Gastrocnemius medialis (tissue), 4 donors: ENCODE measurements at regions not wholly inside any gene's neighbourhood (a gene's known extent, or its start where the extent isn't known, plus 50 kb on each side); places are given as distances from the start of the nearest gene placed in this dataset.

Experiments used
- ATAC-seq, 2 donors: fragments of 150-250 bp; one replicate each; pipeline ENCODE4 v1.9.1; 2016
- DNase-seq, 2 donors: peaks; one replicate each; pipeline ENCODE4 v3.0.0-alpha.2; 2019
- H3K27ac ChIP-seq, 4 donors: fragments of 200-600 bp; sonication (generic); 1 replicate in 1 of 4; 2 replicates in 3 of 4; pipeline ENCODE4 v1.5.1; 2016 to 2018; ENCODE audit warnings: mild to moderate bottlenecking in 2 of 4, moderate library complexity in 1 of 4
- H3K27me3 ChIP-seq, 3 donors: fragments of 200-600 bp; sonication (generic) in 2 of 3; 1 replicate in 1 of 3; 2 replicates in 2 of 3; pipeline versions ENCODE4 v1.5.1 to v1.6.0; 2016 to 2019; ENCODE audit warnings: mild to moderate bottlenecking in 1 of 3, moderate library complexity in 1 of 3
- H3K36me3 ChIP-seq, 2 donors: fragments of 200-600 bp; sonication (generic) in 1 of 2; one replicate each; pipeline ENCODE4 v1.5.1; 2017 to 2018
- H3K4me1 ChIP-seq, 2 donors: fragments of 200-600 bp; sonication (generic) in 1 of 2; one replicate each; pipeline ENCODE4 v1.5.1; 2016 to 2017; ENCODE audit warnings: mild to moderate bottlenecking in 2 of 2
- H3K4me3 ChIP-seq, 4 donors: fragments of 200-600 bp; sonication (generic) in 3 of 4; 1 replicate in 1 of 4; 2 replicates in 3 of 4; pipeline ENCODE4 v1.5.1; 2016 to 2019; ENCODE audit warnings: mild to moderate bottlenecking in 2 of 4
- H3K9me3 ChIP-seq, 3 donors: fragments of 200-600 bp; sonication (generic) in 2 of 3; 1 replicate in 1 of 3; 2 replicates in 2 of 3; pipeline ENCODE4 v1.5.1; 2016 to 2019
- CTCF ChIP-seq, 5 experiments: fragments of 450-650 bp in 3 of 5; fragments of 200-600 bp in 2 of 5; sonication (generic) in 2 of 5; IDR thresholded peaks in 4 of 5; conservative IDR thresholded peaks in 1 of 5; 1 replicate in 4 of 5; 2 replicates in 1 of 5; pipeline ENCODE4 v1.5.1; 2016 to 2019; ENCODE audit warnings: antibody characterized with exemption in 5 of 5, mild to moderate bottlenecking in 3 of 5, moderate library complexity in 3 of 5
- POLR2A ChIP-seq, 2 donors: fragments of 450-650 bp; IDR thresholded peaks; one replicate each; pipeline ENCODE4 v1.6.1; 2017; ENCODE audit warnings: antibody characterized with exemption in 2 of 2, mild to moderate bottlenecking in 2 of 2, moderate library complexity in 2 of 2
- in situ Hi-C, 4 donors: fragments of 200-750 bp; cut with MboI; loops; one replicate each; pipeline versions ENCODE4 v1.15.0 to v1.8.0; 2017; ENCODE audit warnings: low sequenced_read_pairs in 4 of 4
- intact Hi-C: fragments of 100-400 bp; cut with DNase I; formaldehyde crosslinking; loops from one replicate; pipeline ENCODE4 v1.15.1; 2023; ENCODE audit warnings: low total_unique reads

DNA sequence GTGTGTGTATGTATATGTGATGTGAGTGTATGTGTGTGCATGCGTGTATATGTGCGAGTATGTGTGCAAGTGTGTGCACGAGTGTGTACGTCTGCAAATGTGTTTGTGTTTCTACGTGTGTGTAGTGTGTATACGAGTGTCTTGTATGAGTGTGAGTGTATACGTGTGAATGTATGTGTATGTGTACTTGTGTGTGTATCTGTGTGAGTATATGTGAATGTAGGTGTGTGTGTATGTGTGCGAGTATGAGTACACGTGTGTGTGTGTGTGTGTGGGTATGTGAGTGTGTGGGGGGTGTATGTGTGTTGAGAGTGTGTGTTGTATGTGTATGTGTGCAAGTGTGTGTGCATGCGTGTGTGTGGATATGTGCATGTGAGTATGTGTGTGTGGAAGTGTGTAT, 602.0 kb upstream of the CDH4 start:
- no peaks in the 10 kb centered on the region for H3K27me3 ChIP-seq
- H3K9me3 ChIP-seq = no peaks in the 10 kb centered on the region
- TF ChIP-seq POLR2A (IDR thresholded peaks at IDR 0.05) = no peak
- TF ChIP-seq CTCF (IDR thresholded peaks at IDR 0.05 in 4 of 5, conservative IDR thresholded peaks at IDR 0.05 in 1 of 5) = no peak
- no peak overlapping the region for H3K27ac ChIP-seq
- in situ Hi-C loops (no loop called here), intact Hi-C loops (no loop called here)
- DNase-seq (no peak), ATAC-seq (no peak)
- no peak overlapping the region for H3K4me3 ChIP-seq
- no peaks in the 10 kb centered on the region for H3K4me1 ChIP-seq
- no peaks in the 10 kb centered on the region for H3K36me3 ChIP-seq

GRCh38 chr20:60652046-60652445, 600.0 kb upstream of the CDH4 start:
- ATAC-seq = no peak
- DNase-seq = no peak
- Histone ChIP-seq H3K36me3 (no peaks in the 10 kb centered on the region), H3K27me3 (no peaks in the 10 kb centered on the region), H3K9me3 (no peaks in the 10 kb centered on the region), H3K27ac (no peak overlapping the region), H3K4me1 (no peaks in the 10 kb centered on the region), H3K4me3 (no peak overlapping the region)
- intact Hi-C loops (no loop called here), in situ Hi-C loops (no loop called here)
- TF ChIP-seq CTCF (IDR thresholded peaks at IDR 0.05 in 4 of 5, conservative IDR thresholded peaks at IDR 0.05 in 1 of 5) (no peak), POLR2A (IDR thresholded peaks at IDR 0.05) (no peak)

GRCh38 chr20:60652615-60653014, 599.4 kb upstream of the CDH4 start:
- TF ChIP-seq CTCF (IDR thresholded peaks at IDR 0.05 in 4 of 5, conservative IDR thresholded peaks at IDR 0.05 in 1 of 5) = no peak
- no peak for TF ChIP-seq POLR2A (IDR thresholded peaks at IDR 0.05)
- H3K4me3 ChIP-seq = no peak overlapping the region
- no peaks in the 10 kb centered on the region for H3K4me1 ChIP-seq
- ATAC-seq (no peak), DNase-seq (no peak)
- H3K27ac ChIP-seq = no peak overlapping the region
- in situ Hi-C loops = no loop called here
- no peaks in the 10 kb centered on the region for H3K9me3 ChIP-seq
- no peaks in the 10 kb centered on the region for H3K27me3 ChIP-seq
- intact Hi-C loops = no loop called here
- H3K36me3 ChIP-seq = no peaks in the 10 kb centered on the region

GRCh38 chr20:60653111-60653845, 598.8 kb upstream of the CDH4 start:
- in situ Hi-C loops = no loop called here
- no peak for ATAC-seq
- H3K9me3 ChIP-seq = no peaks in the 10 kb centered on the region
- H3K4me3 ChIP-seq = no peak overlapping the region
- no peak overlapping the region for H3K27ac ChIP-seq
- intact Hi-C loops = no loop called here
- H3K36me3 ChIP-seq = no peaks in the 10 kb centered on the region
- no peaks in the 10 kb centered on the region for H3K4me1 ChIP-seq
- no peaks in the 10 kb centered on the region for H3K27me3 ChIP-seq
- no peak for DNase-seq
- TF ChIP-seq POLR2A (IDR thresholded peaks at IDR 0.05) (no peak), CTCF (IDR thresholded peaks at IDR 0.05 in 4 of 5, conservative IDR thresholded peaks at IDR 0.05 in 1 of 5) (no peak)

DNA sequence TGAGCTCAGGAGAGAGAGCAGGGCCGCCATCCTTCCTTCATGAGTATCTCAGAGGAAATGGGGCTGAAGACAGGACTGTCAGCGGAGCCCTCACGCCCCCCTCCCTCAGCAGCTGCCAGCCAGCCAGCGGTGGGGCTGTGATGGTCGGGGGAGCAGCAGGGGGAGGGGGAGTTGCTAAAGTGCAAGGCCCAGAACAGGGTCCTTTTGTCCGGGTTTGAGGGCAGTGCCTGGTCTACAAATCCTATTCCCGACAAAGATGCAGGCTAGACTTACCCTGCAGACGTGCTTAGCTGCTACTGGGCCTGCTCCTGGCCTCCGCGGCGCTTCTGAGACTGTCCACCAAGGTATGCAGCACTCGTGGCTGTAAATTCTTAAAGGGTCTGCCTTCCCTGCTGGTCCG, 593.4 kb upstream of the CDH4 start:
- H3K4me1 ChIP-seq = no peaks in the 10 kb centered on the region
- H3K9me3 ChIP-seq = no peaks in the 10 kb centered on the region
- no peak for DNase-seq
- TF ChIP-seq CTCF (IDR thresholded peaks at IDR 0.05 in 4 of 5, conservative IDR thresholded peaks at IDR 0.05 in 1 of 5) (no peak), POLR2A (IDR thresholded peaks at IDR 0.05) (no peak)
- H3K36me3 ChIP-seq = no peaks in the 10 kb centered on the region
- no peak for ATAC-seq
- in situ Hi-C loops = no loop called here
- H3K27me3 ChIP-seq = no peaks in the 10 kb centered on the region
- H3K4me3 ChIP-seq = no peak overlapping the region
- no peak overlapping the region for H3K27ac ChIP-seq
- intact Hi-C loops = no loop called here
